ENCODE measurements at regions not wholly inside any gene's neighbourhood (a gene's known extent, or its start where the extent isn't known, plus 50 kb on each side); places are given as distances from the start of the nearest gene placed in this dataset.

DNA sequence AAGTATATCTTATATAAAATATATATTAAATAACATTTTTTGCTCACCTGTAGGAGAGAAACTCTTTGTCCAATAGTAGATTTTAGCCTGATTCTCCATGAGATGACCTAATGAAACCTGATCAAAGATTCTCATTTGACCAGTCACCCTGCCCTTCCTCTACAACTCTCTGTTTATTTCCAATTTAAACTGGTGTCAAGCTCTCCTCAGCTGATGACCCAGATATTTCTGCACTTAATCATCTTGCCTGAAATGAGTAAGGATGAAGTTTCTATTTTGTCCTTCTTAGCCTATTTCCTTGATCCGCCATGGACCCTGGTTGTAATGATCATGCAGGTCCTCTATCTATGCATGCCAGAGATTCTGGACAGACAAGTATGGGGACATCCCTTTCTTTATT, 179.3 kb upstream of the FGF10 start:
- Histone ChIP-seq H3K4ac (ENCODE audit: low read depth, low read length) (no peak overlapping the region), H4K91ac (ENCODE audit: insufficient read depth, low read depth, low read length) (no peak overlapping the region), H2BK20ac (ENCODE audit: low read depth, low read length) (no peak overlapping the region), H3K27ac (ENCODE audit: insufficient read depth, low read length) (no peak overlapping the region), H2BK120ac (ENCODE audit: low read depth, low read length) (no peak overlapping the region), H3K27me3 (ENCODE audit: control insufficient read depth, insufficient read depth, low read length) (no peaks in the 10 kb centered on the region), H3K4me1 (ENCODE audit: control insufficient read depth, insufficient read depth, low read length) (no peaks in the 10 kb centered on the region), H2AK5ac (ENCODE audit: low read depth, low read length) (no peak overlapping the region), H3K9me3 (ENCODE audit: control insufficient read depth, insufficient read depth, low read length) (no peaks in the 10 kb centered on the region), H3K9me1 (ENCODE audit: insufficient read depth, low read length) (no peaks in the 10 kb centered on the region), H4K5ac (ENCODE audit: low read depth, low read length) (no peak overlapping the region), H4K8ac (ENCODE audit: low read depth in 2 of 2, low read length in 2 of 2) (no peak overlapping the region), H3K9ac (ENCODE audit: low read depth, low read length) (no peak overlapping the region), H4K20me1 (ENCODE audit: insufficient read depth, low read length) (no peaks in the 10 kb centered on the region), H2BK5ac (ENCODE audit: low read depth, low read length, poor library complexity, severe bottlenecking) (no peak overlapping the region), H3K18ac (ENCODE audit: low read depth, low read length) (no peak overlapping the region), H3K4me3 (ENCODE audit: insufficient read depth, low read depth, low read length) (no peak overlapping the region), H3K36me3 (ENCODE audit: control insufficient read depth, insufficient read depth, low read length) (no peaks in the 10 kb centered on the region), H3K56ac (ENCODE audit: extremely low read depth, insufficient read depth, low read length) (no peak overlapping the region), H3K4me2 (ENCODE audit: low read depth, low read length) (no peak overlapping the region), H3K23ac (ENCODE audit: low read depth, low read length) (no peak overlapping the region), H2AFZ (replicated peaks; ENCODE audit: low read length, poor library complexity) (no peak overlapping the region), H3K14ac (replicated peaks; ENCODE audit: low read depth, low read length) (no peak overlapping the region), H2AK9ac (replicated peaks; ENCODE audit: low read depth, low read length, poor library complexity) (no peak overlapping the region), H3K79me1 (ENCODE audit: low read depth in 1 of 2, low read length in 2 of 2) (no peaks in the 10 kb centered on the region), H2BK15ac (ENCODE audit: low read depth, low read length) (no peak overlapping the region)
- ChIA-PET POLR2A (ENCODE audit: unreplicated experiment) (no interaction called here), CTCF (no interaction called here)
- in situ Hi-C loops (cut with MboI; ENCODE audit: low sequenced_read_pairs) (no loop called here), intact Hi-C loops (cut with micrococcal nuclease) (no loop called here), dilution Hi-C loops (cut with HindIII; ENCODE audit: low sequenced_read_pairs, unreplicated experiment) (no loop called here)
- TF ChIP-seq MAFK (IDR thresholded peaks at IDR 0.05; ENCODE audit: low read depth, low read length) (no peak), RCOR1 (IDR thresholded peaks at IDR 0.05; ENCODE audit: insufficient replicate concordance, low read length) (no peak), NFE2L2 (IDR thresholded peaks at IDR 0.05; ENCODE audit: low read depth, low read length) (no peak), MAZ (IDR thresholded peaks at IDR 0.05; ENCODE audit: borderline replicate concordance, low read depth, low read length) (no peak), CEBPB (IDR thresholded peaks at IDR 0.05; ENCODE audit: low read depth, low read length) (no peak), RAD21 (IDR thresholded peaks at IDR 0.05; ENCODE audit: low read length) (no peak), MXI1 (IDR thresholded peaks at IDR 0.05; ENCODE audit: borderline replicate concordance, low read depth, low read length) (no peak), RFX5 (IDR thresholded peaks at IDR 0.05; ENCODE audit: low read depth, low read length) (no peak), CHD1 (IDR thresholded peaks at IDR 0.05; ENCODE audit: low read depth, low read length) (no peak), BHLHE40 (IDR thresholded peaks at IDR 0.05; ENCODE audit: low read depth, low read length) (no peak), SMC3 (IDR thresholded peaks at IDR 0.05; ENCODE audit: low read depth, low read length) (no peak), FOS (IDR thresholded peaks at IDR 0.05; ENCODE audit: low read depth, low read length) (no peak), POLR2A (IDR thresholded peaks at IDR 0.05; ENCODE audit: low read depth, low read length) (no peak)
- TF ChIP-seq, protein P1, sequence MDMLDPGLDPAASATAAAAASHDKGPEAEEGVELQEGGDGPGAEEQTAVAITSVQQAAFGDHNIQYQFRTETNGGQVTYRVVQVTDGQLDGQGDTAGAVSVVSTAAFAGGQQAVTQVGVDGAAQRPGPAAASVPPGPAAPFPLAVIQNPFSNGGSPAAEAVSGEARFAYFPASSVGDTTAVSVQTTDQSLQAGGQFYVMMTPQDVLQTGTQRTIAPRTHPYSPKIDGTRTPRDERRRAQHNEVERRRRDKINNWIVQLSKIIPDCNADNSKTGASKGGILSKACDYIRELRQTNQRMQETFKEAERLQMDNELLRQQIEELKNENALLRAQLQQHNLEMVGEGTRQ (IDR thresholded peaks at IDR 0.05; ENCODE audit: low read depth, low read length), result no peak
- TF ChIP-seq, protein P2, sequence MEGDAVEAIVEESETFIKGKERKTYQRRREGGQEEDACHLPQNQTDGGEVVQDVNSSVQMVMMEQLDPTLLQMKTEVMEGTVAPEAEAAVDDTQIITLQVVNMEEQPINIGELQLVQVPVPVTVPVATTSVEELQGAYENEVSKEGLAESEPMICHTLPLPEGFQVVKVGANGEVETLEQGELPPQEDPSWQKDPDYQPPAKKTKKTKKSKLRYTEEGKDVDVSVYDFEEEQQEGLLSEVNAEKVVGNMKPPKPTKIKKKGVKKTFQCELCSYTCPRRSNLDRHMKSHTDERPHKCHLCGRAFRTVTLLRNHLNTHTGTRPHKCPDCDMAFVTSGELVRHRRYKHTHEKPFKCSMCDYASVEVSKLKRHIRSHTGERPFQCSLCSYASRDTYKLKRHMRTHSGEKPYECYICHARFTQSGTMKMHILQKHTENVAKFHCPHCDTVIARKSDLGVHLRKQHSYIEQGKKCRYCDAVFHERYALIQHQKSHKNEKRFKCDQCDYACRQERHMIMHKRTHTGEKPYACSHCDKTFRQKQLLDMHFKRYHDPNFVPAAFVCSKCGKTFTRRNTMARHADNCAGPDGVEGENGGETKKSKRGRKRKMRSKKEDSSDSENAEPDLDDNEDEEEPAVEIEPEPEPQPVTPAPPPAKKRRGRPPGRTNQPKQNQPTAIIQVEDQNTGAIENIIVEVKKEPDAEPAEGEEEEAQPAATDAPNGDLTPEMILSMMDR (conservative IDR thresholded peaks at IDR 0.05; ENCODE audit: low read depth, low read length), result no peak
- TF ChIP-seq, protein P3, sequence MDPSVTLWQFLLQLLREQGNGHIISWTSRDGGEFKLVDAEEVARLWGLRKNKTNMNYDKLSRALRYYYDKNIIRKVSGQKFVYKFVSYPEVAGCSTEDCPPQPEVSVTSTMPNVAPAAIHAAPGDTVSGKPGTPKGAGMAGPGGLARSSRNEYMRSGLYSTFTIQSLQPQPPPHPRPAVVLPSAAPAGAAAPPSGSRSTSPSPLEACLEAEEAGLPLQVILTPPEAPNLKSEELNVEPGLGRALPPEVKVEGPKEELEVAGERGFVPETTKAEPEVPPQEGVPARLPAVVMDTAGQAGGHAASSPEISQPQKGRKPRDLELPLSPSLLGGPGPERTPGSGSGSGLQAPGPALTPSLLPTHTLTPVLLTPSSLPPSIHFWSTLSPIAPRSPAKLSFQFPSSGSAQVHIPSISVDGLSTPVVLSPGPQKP (IDR thresholded peaks at IDR 0.05; ENCODE audit: borderline replicate concordance, low read depth, low read length), result no peak
- ATAC-seq (ENCODE audit: low read depth) (no peak), DNase-seq (no peak)
- no CpG with 5 or more reads among the region's 1 CpG for WGBS, 2 experiments (ENCODE audit: extremely low coverage in 2 of 2, insufficient read length in 1 of 2)
- BruUV-seq (replicated peaks), result no TSS peak

Measured in IMR-90 (cell line).